HG02970 (cell line): ENCODE measurements at regions not wholly inside any gene's neighbourhood (a gene's known extent, or its start where the extent isn't known, plus 50 kb on each side); places are given as distances from the start of the nearest gene placed in this dataset.
"Not testable (repeated sequence)": the region's sequence is repeated elsewhere in the genome, so short reads cannot be mapped to it uniquely, and the experiment has no call there.

ENCODE experiments used
- ATAC-seq: cut with Tn5 transposase; IDR thresholded peaks from one replicate; pipeline ENCODE4 v1.9.1; 2021; ENCODE audit warnings: mild to moderate bottlenecking, moderate library complexity, moderate number of reproducible peaks; ENCODE audit not compliant: unreplicated experiment, low FRiP score

DNA sequence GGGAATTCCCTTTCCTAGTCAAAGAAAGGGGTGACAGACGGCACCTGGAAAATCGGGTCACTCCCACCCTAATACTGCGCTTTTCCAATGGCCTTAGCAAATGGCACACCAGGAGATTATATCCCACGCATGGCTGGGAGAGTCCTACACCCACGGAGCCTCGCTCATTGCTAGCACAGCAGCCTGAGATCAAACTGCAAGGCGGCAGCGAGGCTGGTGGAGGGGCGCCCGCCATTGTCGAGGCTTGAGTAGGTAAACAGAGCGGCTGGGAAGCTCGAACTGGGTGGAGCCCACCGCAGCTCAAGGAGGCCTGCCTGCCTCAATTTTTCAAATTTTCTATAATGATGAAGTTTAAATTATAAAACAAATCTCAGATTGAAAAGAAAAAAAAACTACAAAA, 522.7 kb upstream of the HS3ST5 start:
- not testable (repeated sequence) for ATAC-seq

DNA sequence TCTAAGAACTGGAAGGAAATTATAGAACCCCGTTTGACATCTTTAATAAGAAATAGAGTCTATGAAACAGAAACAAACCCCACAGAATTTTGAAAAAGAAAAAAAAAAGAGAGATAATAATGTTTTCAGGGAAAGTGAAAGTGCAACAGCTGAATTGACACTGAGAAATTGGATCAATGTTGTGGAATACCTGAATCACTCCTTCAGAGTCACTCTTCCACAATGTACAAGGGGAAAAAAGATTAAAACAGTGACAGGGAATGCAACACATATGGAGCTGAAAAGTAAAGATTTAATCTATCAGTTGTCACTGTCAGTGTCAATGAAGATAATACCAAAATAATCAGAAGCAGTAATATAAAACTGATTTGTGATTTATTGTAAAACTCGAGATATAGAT, 520.8 kb upstream of the HS3ST5 start:
- no peak for ATAC-seq

DNA sequence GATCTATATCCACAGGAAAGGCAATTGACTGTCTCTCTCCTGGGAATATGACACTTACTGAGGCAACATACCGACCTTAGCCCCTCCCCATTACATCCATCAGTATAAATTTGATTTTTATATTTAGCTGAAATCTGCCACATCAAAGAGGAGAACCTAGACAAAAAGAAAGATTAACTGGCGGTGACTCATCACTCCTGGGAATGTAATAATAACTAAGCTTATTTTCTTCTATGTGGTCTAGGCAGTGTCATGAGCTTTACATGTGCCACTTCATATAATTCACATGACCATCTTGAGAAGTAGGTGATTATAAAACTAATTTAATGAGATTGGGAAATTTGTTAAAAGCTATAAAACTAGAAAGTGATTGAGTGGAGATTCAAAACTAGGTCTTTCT, 520.0 kb upstream of the HS3ST5 start:
- no peak for ATAC-seq

DNA sequence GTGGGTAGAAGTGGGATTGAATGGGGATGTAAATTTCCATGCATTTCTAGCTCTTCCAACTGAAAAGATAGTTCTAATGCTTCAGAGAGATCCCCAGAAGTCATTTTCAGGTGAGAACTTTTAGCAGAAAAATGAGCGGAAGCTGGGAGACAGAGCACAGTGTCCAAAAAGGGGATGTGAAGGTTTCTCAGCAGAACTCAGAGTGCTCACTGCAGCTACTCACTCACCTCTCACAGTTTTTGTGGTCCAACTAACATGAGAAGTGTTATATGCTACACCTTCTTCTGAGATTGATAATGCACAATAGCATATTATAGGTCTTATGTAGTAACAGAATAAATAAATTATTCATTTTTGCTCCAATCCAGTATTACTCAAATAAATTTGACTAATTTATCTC, 519.2 kb upstream of the HS3ST5 start:
- ATAC-seq, result no peak

DNA sequence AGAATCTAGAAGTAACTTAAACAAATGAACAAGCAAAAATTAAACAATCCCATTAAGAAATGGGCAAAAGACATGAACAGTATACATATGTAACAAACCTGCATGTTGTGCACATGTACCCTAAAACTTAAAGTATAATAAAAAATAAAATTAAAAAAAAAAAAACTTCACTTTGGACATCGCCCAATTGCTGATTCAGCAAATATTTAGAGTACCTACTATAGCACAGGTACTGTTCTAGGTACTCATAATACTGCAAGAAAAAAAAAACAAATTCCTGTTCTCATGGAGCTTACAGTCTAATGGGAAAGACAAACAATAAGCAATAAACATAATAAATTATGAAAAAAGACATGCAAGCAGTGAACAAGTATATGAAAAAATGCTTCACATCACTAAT, 501.5 kb upstream of the HS3ST5 start:
- ATAC-seq, result no peak

DNA sequence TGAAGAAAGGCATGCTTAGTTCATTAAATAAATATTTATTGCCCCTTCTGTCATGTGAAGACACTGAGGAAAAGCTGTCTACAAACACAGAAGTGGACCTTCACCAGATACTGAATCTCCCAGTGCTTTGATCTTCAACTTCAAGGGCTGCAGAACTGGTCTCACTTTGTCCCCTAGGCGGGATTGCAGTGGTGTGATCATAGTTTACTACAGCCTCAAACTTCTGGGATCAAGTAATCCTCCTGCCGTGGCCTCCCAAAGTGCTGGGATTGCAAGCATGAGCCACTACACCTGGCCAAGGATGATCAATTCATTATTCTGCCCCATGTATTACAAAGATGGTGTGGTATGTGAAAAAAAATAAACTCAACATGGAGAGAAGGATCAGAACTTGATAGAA, 496.2 kb upstream of the HS3ST5 start:
- no peak for ATAC-seq

DNA sequence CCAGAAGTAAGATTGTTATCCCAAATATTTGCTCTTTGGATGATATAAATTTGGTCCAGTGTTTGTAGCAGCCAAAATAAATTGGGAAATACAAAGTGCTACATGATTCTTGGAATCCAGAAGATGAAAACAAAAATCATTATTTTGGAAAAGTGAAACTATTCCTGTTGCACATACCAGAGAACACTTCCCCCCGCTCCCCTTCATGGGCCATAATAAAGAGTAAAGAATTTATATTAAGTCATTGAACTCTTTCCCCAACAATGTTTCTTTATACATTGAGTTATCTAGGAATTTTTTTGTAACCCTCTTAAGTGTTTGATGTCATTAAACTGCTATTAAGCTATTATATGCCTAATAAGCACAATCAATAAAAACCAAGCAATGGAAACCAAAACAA, 490.4 kb upstream of the HS3ST5 start:
- no peak for ATAC-seq

DNA sequence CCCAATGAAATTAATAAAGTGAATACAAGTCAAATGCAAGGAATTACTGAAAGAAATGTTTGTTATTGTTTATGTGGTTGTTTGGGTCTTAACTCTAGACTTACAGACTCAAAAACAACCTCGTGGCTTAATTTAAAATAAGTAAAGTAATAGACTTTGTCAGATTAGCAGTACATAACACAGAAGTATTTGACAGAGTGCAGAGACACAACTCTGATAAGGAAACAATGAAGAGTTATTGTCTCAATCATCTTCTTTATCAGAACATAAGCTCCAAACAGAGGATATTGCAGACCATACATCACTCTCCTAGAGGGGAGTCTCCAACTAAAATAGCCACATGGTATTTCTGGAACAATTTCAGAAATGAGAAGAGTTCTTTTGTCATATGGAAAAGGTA, 487.7 kb upstream of the HS3ST5 start:
- ATAC-seq, result no peak

DNA sequence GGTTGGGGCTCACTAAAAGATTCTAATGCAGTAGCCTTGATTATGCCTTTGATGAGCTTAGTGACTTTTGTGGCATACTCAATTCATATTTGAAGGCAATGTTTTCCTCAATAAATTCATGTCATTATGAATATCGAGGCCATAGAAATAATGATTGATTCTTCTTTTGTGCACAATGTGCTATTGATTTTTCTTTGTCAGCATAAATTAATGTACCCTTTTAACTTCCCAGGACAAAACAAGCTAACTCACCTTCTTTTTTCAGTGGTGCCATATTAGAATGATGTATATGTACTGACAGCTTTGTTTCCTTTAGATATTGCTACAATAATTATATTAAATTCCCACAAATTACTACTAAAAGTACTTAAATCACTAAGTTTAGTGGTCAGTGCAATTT, 484.3 kb upstream of the HS3ST5 start:
- ATAC-seq, result no peak

DNA sequence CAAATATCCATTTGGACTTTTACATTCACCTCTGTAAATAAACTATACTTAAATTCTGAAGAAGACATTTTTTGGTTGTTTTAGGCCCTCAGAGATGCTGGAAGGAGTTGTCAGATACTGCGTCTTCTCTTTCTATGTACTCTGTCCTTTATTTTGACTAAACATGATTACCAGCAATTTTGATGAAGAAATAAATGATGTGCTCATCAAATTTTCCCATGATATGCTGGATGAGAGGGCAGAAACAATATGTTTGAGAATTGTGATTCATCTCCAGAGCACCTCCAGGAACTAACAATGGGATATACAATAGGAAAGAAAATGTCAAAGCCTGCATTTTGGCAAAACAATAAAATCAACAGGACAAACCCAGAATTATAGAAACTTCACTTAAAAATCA, 481.6 kb upstream of the HS3ST5 start:
- ATAC-seq, result no peak

DNA sequence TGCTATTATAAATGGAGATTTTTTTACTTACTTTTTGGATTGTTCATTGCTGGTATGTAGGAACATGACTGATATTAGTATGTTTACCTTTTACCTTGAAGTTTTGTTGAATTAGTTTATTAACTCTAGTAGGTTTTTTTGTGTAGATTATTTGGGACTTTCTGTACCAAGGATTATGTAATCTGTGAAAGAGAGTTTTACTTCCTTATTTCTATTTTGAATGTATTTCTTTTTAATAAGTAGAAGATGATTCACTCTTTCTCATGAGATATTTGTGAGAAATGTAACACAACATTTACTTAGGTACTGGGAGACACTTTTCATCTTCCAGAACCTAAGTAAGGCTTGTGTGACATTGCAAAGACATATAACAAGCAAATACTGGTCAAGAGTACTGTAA, 473.9 kb upstream of the HS3ST5 start:
- ATAC-seq, result no peak

DNA sequence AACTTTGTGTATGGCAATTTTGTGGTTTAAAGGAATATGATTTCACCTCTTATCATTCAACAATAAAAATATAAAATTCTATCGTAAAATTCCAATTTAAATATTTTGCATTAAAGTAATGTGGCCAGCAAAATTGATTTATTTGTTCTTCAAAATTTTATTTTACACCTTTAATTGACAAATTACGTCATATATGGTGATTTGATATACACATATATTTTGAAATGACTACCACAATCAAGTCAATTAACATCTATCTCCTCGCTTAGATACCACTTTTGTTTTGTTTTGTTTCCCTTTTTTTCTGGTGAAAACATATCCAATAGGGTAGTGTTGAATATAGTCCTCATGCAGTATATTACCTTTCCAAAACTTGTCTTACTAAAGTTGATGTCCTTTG, 467.6 kb upstream of the HS3ST5 start:
- no peak for ATAC-seq

DNA sequence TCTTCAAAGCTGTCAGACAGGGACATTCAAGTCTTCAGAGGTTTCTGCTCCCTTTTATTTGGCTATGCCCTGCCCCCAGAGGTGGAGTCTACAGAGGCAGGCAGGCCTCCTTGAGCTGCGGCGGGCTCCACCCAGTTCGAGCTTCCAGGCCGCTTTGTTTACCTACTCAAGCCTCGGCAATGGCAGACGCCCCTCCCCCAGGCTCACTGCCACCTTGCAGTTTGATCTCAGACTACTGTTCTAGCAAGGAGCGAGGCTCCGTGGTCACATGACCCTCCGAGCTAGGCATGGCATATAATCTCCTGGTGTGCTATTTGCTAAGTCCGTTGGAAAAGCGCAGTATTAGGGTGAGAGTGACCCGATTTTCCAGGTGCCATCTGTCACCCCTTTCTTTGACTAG, 462.6 kb upstream of the HS3ST5 start:
- not testable (repeated sequence) for ATAC-seq

DNA sequence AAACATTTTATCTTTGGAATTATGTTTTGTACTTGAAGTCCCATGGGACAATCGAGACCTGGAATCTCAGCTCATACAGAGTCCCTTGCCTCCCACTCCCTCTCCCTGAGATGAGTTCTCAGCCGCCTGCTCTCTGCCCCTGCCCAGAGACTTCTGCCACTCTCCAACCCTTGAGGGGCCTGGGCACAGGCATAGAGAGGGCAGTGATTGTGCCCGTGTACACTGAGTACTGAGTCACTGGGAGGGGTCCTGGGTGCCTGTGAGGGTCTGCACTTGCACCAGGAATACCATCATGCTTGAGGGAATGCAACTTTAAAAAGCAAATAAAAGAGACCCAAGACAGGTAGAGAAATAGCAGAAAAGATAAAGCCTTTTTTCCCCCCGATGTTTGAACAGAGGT, 453.8 kb upstream of the HS3ST5 start:
- no peak for ATAC-seq

DNA sequence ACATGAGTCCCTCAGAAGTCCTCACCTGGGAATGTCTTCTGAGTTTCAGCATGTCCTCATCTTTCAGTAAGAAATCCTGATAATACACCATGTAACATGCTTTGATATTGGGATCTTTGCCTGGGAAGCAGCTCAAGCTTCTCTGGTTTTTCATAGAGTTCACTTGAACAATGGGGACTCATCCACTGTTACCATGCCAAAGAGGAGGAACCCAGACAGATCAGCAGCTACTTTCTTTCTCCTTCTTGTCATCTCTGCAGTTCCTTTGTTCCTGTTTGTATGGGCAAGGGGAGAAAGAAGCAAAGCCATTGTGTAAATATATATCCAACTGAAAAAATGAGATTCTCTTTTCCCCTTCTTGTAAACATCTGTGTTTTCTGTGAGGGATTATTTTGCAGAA, 450.6 kb upstream of the HS3ST5 start:
- ATAC-seq, result no peak

DNA sequence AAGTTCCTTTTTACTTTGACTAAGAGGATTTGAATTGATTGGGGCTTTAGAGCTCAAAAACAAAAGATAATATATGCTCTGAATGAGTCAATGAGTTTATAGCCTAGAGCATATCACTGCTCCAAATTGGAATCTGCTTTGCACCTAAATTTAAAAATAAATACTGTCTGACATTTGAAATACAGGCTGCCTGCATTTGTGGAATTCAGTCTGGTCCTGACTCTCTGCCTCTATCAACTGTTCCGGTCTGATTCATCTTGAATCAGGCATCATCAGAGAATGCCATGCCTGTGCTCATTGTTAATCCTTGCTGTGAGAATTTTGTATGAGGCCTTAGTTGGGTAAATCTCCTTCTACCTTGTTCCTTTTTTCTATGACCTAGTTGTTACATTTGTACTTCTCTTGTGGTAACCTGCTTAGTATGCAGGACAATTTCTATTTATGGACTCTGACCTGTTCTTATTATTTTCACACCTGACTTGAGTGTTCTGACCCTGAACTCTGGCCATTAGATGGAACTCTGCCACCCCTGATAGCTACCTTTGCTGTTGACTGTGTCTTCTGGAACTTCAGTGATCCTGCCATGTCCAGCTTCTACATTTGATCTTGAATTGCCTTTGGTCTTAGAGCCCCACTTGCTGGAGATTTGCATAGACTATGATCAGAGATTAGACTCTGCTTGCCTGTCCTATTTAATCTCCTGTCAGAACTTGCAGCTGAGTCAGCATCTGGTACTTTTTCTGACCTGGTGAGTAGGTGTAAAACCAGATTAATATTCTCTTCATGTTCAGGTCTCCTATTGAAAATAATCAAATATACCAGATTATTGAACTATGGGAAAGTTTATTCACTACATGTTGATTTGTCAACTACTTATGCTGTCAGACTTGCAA, 442.7 kb upstream of the HS3ST5 start:
- no peak for ATAC-seq

DNA sequence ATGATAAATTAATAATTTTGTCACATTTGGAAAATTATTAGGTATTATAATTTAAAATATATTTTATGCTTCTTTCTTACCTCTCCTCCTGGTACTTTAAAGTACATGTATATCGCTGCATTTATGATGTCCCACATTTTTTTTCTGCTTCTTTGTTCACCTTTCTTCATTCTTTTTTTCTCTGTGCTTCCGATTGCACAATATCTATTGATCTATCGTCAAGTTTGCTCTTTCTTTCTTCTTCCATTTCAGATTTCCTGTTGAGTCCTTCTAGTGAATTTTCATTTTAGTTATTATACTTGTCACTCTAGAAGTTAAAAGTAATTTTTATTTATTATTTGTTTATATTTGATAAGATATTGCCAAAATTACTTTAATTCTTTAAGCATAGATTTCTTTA, 441.0 kb upstream of the HS3ST5 start:
- no peak for ATAC-seq

DNA sequence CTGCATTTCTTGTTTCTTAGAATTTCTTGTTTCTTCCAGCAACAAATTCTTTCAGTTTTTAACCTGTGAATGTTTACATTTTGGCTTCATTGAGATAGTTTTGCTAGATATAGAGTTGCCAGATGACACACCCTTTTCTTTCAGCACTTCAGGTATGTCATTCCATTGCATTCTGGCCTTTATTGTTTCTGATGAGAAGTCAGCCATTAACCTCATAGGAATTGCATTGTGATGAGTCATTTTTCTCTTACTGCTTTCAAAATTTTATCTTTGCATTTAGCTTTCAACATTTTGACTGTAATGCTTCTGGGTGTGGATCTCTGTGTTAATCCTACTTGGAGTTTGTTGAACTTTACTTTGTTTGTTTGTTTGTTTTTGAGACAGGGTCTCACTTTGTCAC, 440.3 kb upstream of the HS3ST5 start:
- no peak for ATAC-seq

DNA sequence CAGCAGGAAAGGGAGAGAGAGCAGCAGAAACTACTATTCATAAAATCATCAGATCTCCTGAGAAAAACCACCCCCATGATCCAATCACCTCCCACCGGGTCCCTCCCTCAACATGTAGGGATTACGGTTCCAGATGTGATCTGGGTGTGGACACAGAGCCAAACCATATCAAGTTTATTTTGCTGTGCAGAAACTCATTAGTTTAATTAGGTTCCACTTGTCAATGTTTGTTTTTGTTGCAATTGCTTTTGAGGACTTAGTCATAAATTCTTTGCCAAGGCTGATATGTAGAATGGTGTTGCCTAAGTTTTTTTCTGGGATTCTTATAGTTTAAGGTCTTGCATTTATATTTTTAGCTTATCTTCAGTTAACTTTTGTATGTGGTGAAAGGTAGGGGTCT, 422.0 kb upstream of the HS3ST5 start:
- ATAC-seq, result no peak

DNA sequence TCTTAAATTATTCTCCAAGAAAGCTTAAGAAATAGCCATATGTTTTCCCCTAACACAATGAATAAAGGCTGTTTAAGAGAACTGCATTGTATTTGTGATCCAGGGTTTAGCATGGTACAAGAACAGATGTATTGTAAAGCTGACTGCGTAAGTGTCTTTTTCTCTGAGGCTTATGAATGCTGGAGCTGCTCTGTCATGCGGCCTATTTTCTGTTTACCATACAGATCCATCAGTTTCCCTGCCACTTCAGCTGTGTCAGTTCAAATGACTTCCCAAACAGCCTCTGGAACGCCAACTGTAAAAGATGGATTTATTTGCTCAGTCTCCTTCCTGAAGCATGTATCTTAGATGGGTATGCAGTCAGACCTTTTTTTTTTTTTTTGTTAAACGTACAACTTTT, 419.3 kb upstream of the HS3ST5 start:
- no peak for ATAC-seq

DNA sequence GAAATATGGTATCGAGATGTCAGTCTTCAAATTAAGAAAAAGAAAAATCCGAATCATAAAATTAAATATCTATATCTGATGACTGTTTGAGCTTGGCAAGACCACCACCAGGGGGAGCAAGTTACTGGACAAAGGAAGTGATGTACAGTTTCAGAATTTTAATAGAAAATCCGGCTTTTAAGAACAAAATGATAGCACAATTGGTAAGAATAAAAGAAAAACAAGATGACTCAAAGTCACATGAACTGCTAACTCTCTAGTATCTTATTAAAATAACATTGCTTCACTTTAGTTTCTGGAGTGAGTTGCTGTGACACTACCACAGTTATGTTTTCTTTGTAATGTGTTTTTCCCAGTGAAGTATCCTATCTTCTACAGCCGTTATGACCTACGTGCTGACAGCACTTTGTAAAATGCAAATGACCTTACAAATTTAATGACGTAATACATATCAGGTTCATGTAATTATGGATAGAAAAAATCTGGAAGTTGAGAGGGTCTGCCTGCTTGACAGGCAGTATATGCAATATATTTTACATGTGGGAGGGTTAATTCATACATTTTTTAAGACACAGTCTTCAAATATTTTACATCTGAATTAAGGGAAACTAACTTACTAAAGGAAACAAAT, 405.3 kb upstream of the HS3ST5 start:
- ATAC-seq, result no peak

DNA sequence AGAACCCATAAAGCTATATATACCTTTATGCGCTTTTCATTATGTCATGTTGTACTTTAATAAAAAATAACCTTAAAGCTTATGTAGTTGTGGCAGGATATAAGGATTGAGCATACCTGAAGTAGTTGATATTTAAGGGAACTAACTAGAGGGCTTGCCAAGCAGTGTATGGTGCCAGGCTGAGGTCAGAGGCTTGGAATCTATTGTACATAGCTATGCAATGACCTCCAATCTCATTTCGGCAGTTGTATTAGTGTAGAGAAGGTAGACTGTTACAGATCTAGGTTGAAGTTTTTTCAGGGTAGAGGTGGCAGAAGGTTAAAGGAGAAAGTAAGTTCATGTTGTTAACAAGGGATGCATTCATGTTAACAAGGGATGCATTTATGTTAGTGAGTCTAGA, 397.7 kb upstream of the HS3ST5 start:
- no peak for ATAC-seq
